PC-9 (cell line): ENCODE measurements at regions not wholly inside any gene's neighbourhood (a gene's known extent, or its start where the extent isn't known, plus 50 kb on each side); places are given as distances from the start of the nearest gene placed in this dataset.
"Not testable (repeated sequence)": the region's sequence is repeated elsewhere in the genome, so short reads cannot be mapped to it uniquely, and the experiment has no call there.

Experiments
- CTCF ChIP-seq: fragments of 200-600 bp; sonication (generic); conservative IDR thresholded peaks from 2 replicates; pipeline ENCODE4 v1.6.1; 2017; ENCODE audit warnings: mixed run types, antibody characterized with exemption, mild to moderate bottlenecking, moderate library complexity
- EZH2 ChIP-seq: fragments of 200-600 bp; sonication (generic); IDR thresholded peaks from 2 replicates; pipeline ENCODE4 v1.8.0; 2017; ENCODE audit warnings: antibody characterized with exemption, low read depth

- not testable (repeated sequence) for TF ChIP-seq CTCF, EZH2
These were observed 239.0 kb upstream of the EXOC2 start for GRCh38 chr6:931919-932318.
